Neural crest cell (in vitro differentiated cells): ENCODE measurements at regions not wholly inside any gene's neighbourhood (a gene's known extent, or its start where the extent isn't known, plus 50 kb on each side); places are given as distances from the start of the nearest gene placed in this dataset.

Experiments
- DNase-seq: peaks from one replicate; pipeline ENCODE4 v3.0.0; 2021; ENCODE audit warnings: low read depth, mixed read lengths, low spot score
- H3K27ac Mint-ChIP-seq: one replicate; pipeline ENCODE4 v1.8.0; 2021; ENCODE audit warnings: mild to moderate bottlenecking, mixed read lengths; ENCODE audit not compliant: unreplicated experiment
- H3K27me3 Mint-ChIP-seq: 2 replicates; pipeline ENCODE4 v1.8.0; 2021; ENCODE audit warnings: low read depth, mild to moderate bottlenecking, mixed read lengths
- H3K36me3 Mint-ChIP-seq: 2 replicates; pipeline ENCODE4 v1.8.0; 2021; ENCODE audit warnings: low read depth, mild to moderate bottlenecking, mixed read lengths
- H3K4me1 Mint-ChIP-seq: 2 replicates; pipeline ENCODE4 v1.8.0; 2021; ENCODE audit warnings: mixed read lengths
- H3K4me3 Mint-ChIP-seq: one replicate; pipeline ENCODE4 v1.8.0; 2021; ENCODE audit warnings: mild to moderate bottlenecking, mixed read lengths
- H3K9me3 Mint-ChIP-seq: 2 replicates; pipeline ENCODE4 v1.8.0; 2021; ENCODE audit warnings: mixed read lengths
- CTCF ChIP-seq: fragments of 200-600 bp; sonication (generic); conservative IDR thresholded peaks from 2 replicates; pipeline ENCODE4 v1.5.0; 2021; ENCODE audit warnings: antibody characterized with exemption, mild to moderate bottlenecking

DNA sequence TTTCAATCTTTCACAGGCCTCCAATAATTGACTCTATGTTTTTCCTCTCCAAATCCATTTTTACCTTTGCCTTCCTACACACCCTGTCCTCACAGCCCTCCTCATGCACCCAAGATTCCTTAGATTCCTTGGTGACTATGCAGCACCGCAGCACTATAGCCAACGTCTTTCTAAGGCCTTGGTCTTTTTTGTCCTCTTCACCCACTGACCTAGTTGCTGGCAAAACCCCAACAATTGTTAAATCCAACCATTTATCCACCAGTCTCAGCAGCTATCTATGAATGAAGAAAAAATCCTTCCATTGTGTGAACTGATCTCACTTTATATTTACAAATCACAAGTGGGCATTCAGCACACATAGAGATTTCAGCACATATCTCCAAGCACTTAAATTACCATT is 203.9 kb downstream of the VGLL3 start:
- no peaks in the 10 kb centered on the region for H3K27me3 Mint-ChIP-seq
- no peak for TF ChIP-seq CTCF
- H3K27ac Mint-ChIP-seq: no peak overlapping the region
- H3K4me3 Mint-ChIP-seq: no peak overlapping the region
- H3K9me3 Mint-ChIP-seq: no peaks in the 10 kb centered on the region
- no peaks in the 10 kb centered on the region for H3K36me3 Mint-ChIP-seq
- H3K4me1 Mint-ChIP-seq: no peaks in the 10 kb centered on the region
- DNase-seq: no peak

DNA sequence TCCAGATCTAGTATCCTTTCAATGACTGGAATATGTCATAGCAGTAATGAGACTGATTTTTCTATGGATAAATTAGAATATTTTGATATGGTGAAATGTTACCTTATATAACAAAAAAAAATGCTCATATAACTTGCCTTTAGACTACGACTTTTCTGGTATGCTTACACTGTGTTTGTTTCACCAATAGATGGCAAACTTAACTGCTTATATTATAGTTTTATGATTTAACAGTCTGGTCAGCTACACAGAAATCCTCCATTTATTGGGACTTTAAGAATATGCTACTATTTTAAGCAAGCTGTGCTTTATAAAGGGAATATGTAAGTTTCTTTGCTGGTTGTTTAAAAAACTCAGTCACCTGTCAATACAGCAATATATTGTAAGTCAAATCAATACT is 205.6 kb downstream of the VGLL3 start:
- H3K36me3 Mint-ChIP-seq: no peaks in the 10 kb centered on the region
- peaks cover 3% of the 10 kb centered on the region for H3K4me1 Mint-ChIP-seq
- H3K27ac Mint-ChIP-seq: no peak overlapping the region
- DNase-seq: no peak
- no peaks in the 10 kb centered on the region for H3K9me3 Mint-ChIP-seq
- H3K4me3 Mint-ChIP-seq: no peak overlapping the region
- no peaks in the 10 kb centered on the region for H3K27me3 Mint-ChIP-seq
- TF ChIP-seq CTCF: peak; percentile 58

DNA sequence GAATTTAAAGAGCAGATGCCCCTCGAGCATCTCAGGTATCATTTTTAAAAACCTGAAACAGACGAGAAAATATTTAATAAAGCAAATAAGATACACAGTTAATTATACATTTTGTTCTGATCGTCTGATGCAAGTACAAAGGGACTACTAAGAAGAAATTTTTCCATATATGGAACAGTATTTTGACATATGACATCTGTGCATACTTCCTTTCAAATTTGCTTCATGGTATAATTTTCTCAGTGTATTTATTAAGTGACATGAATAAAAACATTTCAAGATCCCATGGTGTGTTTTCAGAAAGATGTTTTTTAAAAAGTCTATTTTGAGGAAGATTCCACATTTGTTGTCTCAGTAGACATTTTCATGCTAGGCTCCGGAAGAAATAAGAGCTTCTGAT is 208.1 kb downstream of the VGLL3 start:
- no peak for DNase-seq
- Mint-ChIP-seq H3K27ac (no peak overlapping the region), H3K4me1 (peaks cover 3% of the 10 kb centered on the region), H3K27me3 (no peaks in the 10 kb centered on the region), H3K36me3 (no peaks in the 10 kb centered on the region), H3K4me3 (no peak overlapping the region), H3K9me3 (no peaks in the 10 kb centered on the region)
- no peak for TF ChIP-seq CTCF

DNA sequence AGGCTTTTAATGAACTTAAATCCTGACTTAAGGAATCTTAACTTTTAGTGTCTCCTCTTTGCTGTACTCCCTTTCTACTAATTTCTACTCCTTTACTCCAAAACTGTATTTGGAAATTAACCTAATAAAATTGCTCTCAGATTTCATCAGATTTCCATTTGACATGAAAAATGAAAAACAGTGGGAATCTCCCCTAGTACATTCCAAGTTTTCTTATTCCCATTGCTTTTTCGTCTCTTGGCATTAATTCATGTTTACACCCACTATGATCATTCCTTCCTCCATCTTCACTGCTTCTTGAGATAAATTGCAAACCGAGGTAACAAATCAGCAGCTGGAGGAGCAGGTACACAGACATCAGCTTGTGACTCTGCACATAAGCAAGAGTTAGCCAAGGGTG is 208.7 kb downstream of the VGLL3 start:
- Mint-ChIP-seq H3K9me3 (no peaks in the 10 kb centered on the region), H3K4me1 (peaks cover 3% of the 10 kb centered on the region), H3K27me3 (no peaks in the 10 kb centered on the region), H3K36me3 (no peaks in the 10 kb centered on the region), H3K4me3 (no peak overlapping the region), H3K27ac (no peak overlapping the region)
- no peak for DNase-seq
- TF ChIP-seq CTCF: no peak

GRCh38 chr3:86774082-86774691 is 216.8 kb downstream of the VGLL3 start:
- DNase-seq: no peak
- Mint-ChIP-seq H3K4me3 (no peak overlapping the region), H3K27me3 (no peaks in the 10 kb centered on the region), H3K36me3 (no peaks in the 10 kb centered on the region), H3K27ac (no peak overlapping the region), H3K4me1 (no peaks in the 10 kb centered on the region), H3K9me3 (no peaks in the 10 kb centered on the region)
- TF ChIP-seq CTCF: peak; percentile 85
